HG03521 (cell line): ENCODE measurements at regions not wholly inside any gene's neighbourhood (a gene's known extent, or its start where the extent isn't known, plus 50 kb on each side); places are given as distances from the start of the nearest gene placed in this dataset.
A peak's percentile ranks its signal among the peaks of the same experiment; 100 is the strongest.
"Not testable (repeated sequence)": the region's sequence is repeated elsewhere in the genome, so short reads cannot be mapped to it uniquely, and the experiment has no call there.

Experiments used
- ATAC-seq: cut with Tn5 transposase; IDR thresholded peaks from one replicate; pipeline ENCODE4 v1.9.1; 2021; ENCODE audit warnings: mild to moderate bottlenecking, moderate library complexity; ENCODE audit not compliant: unreplicated experiment

DNA sequence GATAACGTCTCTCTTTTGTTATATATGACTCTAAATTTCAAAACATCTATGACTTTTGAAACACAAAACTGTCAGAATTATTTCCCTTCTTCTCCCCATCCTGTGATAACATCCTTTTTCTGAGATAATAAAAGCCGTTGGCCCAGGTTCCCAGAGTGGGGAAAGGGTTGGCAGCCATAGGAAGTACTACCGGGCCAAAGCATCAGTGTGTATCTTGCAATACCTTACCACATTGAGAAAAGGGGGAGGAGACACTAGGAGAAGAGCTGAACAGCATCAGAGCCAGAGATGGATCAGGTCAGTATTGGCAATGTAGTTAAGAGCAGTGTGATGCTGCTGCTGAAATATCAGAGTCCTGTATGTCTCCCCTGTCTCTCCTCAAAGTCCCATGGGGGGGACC, 210.0 kb upstream of the PROK2 start:
- ATAC-seq = no peak

- no peak for ATAC-seq
These were observed 209.3 kb upstream of the PROK2 start for GRCh38 chr3:71994203-71994602.

- no peak for ATAC-seq
These were observed 206.7 kb upstream of the PROK2 start for GRCh38 chr3:71991681-71992080.

GRCh38 chr3:71991046-71991445, 206.1 kb upstream of the PROK2 start:
- ATAC-seq = no peak

DNA sequence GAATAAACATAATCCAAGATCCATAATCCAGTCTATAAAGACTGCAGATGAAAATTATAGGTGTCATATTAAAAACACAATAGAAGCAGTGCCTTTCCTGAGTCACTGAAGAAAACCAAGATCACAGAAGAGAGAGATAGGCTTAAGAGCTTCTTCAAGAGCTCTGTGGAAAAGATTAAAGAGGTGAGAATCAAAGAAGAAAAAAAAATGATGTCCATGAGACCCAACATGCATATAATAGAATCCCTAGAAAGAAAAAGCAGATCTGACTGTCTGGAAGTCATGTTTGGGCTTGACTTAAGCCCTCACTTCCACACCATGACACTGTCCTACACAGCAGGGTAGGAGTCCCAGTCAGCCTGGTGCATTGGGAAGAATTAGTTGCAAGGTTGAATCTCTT, 205.6 kb upstream of the PROK2 start:
- ATAC-seq = no peak

- no peak for ATAC-seq
These were observed 204.2 kb upstream of the PROK2 start for GRCh38 chr3:71989165-71989564.

DNA sequence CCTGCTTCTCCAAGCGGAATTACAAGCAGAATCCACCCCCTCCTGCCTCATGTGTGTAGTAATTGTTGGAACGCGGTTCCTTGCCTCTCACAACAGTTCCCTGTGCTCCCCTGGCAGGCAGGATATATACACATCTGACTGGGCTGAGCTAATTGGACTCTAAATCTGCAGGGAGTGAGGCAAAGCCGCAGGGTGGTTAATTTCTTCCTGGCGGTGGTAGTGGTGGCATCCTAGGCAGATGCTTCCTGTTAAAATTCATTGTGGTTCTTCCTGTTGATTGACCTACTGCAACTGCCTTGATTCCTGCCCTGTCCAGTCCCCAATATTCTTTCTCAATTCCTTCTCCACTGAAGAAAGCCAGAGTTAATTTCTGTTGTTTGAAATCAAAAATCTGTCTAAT, 202.9 kb upstream of the PROK2 start:
- ATAC-seq = no peak

DNA sequence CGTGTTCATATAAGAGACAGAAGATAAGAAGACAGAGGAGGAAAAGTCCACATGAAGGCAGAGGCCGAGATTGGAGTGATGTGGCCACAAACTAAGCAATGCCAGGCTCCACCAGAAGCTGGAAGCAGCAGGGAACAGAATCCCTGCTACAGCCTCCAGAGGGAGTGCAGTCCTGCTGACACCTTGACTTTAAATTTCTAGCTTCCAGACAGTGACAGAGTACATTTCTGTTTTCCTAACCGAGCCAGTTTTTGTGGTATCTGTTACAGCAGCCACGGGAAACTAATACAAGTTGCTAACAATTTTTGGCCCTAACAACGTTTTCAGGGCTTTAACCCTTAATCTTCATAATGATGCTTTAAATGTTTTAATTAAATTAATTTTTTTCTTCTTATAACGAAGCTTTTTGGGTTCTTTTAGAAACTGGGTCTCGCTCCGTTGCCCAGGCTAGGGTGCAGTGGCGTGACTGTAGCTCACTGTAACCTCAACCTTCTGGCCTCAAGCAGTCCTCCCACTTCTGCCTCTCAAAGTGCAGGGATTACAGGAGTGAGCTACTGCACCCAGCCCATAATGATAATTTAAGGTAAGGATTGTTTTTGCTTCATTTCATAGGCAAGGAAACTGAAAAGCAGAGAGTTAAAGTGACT, 202.3 kb upstream of the PROK2 start:
- no peak for ATAC-seq

- ATAC-seq = no peak
These were observed 201.7 kb upstream of the PROK2 start for GRCh38 chr3:71986606-71987005.

DNA sequence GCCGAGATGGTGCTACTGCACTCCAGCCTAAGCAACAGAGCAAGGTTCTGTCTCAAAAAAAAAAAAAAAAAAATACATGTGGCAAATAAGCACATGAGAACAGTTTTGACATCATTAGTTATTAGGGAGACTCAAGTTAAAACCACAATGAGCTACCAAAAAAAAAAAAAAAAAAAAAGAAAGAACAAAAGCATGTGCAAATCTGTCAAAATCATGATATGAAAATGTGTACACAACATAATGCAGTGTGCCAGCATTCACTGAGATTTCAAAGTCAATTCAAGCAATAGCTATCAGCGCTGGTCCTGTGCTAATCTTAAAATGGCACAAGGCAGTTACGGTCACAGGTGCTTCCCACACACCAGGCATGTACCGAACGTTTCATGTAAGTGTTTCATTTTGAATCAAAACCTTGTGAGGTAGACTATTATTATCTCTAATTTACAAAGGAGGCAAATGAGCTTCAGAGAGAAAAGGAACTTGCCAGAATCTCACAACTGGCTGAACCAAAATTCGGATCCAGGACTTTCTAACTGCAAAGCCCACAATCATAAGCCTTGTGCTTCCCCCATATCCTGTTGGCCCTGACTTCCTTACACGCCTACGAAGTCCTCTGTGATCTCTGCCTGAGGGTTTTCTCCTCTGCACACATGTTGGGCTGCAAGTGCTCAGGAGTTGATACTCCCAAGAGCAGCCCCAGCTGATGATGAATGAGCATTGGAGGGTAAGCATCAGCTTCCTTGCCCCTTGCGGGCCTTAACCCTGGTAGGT, 200.1 kb upstream of the PROK2 start:
- ATAC-seq = peak; percentile 84

- no peak for ATAC-seq
These were observed 198.7 kb upstream of the PROK2 start for GRCh38 chr3:71983694-71984093.

DNA sequence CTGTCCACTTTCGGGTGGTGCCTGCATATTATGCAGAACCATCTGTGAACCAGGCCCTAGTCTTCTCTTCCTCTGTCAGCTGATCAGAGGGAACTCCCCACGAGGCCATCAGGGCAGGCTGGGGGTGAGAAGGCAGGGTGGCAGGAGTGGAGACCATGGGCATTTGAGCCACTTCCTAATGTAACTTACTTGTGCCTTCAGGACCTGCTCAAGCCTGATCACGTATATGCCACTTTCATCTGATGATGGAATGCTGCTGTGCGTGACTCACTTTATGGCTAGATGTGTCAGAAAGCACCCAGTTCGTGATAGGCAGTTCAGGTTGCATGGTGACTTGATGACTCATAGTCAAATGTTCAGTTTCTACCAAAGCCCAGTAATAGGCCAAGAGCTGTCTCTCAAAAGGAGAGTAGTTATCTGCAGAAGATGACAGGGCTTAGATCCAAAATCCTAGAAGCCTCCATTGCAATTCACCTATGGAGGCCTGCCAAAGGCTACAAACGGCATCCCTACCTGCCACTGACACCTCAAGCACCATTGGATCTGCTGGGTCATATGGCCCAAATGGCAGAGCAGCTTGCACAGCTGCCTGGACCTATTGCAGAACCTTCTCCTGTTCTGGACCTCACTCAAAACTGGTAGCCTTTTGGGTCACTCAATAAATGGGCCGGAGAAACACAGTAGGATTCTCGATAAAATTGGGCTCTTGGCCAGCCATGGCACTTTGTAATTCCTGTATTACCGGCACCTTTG, 197.7 kb upstream of the PROK2 start:
- not testable (repeated sequence) for ATAC-seq

- no peak for ATAC-seq
These were observed 194.2 kb upstream of the PROK2 start for GRCh38 chr3:71979175-71979574.

- peak; percentile 71 for ATAC-seq
These were observed 193.3 kb upstream of the PROK2 start for GRCh38 chr3:71978150-71978721.

DNA sequence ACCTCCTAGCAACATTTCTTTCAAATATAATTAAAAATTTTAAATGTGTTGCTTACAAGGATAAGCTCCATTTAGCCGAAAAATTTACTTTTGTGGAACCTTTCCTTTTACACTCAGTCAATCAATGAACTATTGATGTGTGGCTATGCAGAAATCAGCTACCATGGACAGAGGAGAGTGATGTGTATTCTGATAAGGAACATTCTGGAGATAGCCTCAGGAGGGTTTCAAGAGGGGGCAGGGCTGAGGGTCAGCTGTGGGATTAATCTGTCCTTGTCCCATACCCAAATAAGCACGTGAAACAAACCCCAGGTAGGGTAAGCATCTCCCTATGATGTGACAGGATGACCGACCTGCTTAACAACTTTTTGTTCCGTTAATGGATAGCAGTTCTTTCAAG, 192.6 kb upstream of the PROK2 start:
- no peak for ATAC-seq

GRCh38 chr3:71975573-71975972, 190.6 kb upstream of the PROK2 start:
- ATAC-seq = no peak

DNA sequence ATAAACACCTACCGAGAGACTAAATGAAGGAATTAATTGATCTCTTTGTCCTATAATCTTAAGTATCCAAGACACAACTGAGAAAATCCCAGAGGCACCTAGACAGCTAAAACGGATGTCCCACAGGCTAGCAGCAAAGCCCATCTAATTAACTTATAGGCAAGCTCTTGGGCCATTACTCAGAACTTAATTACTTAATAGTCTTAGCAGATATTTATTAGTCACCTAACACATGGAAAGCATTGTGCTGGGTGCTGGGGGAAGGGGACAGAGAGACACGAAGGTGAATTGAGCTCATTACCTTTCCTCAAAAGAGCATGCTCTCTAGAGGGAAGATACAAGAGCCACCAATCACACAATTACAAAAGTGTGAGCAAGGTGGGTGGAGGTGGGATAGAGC, 189.8 kb upstream of the PROK2 start:
- ATAC-seq = no peak

DNA sequence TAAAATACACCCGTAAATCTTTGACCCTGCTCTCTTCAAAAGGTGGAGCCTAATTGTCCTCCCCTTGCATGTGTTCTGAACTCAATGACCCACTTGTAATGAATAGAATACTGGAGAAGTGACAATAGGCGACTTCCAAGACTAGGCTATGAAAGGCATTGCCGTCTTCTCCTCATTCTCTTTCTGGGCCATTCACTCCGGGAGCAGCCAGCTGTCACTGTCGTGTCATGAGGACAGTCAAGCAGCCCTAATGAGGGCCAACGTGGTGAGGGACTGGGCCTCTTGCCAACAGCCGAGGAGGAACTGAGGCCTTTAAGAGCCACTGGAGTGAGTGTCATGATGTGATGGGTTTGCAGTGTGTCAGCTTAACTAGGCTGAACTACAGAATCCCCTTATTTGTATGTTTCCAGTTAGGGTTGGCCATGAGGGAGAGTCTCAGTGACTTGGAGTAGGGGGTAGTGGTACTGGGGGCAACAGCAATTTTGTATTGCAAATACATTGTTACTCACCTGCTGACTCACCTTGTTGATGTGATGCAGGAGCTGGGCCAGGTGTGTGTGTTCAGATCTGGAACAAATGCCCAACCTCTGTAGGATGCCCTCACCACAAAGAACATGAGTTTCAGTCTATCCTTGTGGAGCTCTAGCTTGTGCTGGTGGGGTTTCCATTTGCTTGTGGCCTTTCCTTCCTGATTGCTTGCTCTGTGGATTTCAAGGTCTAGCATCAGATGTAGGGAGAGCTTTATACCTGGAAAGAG, 188.5 kb upstream of the PROK2 start:
- ATAC-seq = no peak

DNA sequence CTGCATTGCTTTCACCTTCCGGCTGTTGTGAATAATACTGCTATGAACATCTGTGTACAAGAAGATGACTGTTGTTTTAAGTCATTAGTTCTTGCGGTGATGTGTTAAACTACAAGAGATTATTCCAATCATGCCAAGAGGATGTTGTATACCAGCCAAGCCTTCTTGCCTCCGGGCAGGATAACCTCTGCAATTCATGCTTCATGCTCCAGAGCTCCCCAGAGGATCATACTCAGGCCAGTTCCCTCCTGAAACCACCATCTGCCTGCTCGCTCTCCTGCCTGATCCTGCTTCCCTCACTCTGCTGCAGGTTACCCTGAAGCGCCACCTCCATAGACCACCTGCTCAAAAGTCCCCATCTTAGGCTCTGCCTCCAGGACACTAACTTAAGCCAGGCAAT, 187.1 kb upstream of the PROK2 start:
- no peak for ATAC-seq

GRCh38 chr3:71968544-71968943, 183.6 kb upstream of the PROK2 start:
- no peak for ATAC-seq

DNA sequence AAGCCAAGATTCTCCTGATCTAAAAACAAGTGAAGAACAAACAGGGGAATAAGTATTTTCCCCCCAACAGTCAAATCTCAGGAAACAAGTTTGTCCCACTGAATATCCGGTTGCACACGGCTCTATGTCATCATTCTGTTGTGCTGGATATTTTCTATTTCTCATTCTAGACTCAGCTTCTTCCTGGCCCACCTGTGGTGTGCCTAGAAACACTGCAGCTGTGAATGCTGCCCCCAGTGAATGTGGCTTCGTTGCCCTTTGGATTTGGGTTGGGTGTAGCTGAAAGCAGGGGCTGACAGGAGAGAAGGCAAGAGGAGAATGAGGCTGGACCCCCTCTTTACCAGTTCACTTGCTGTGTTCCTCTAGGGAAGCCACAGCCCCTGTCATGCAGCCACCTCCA, 181.2 kb upstream of the PROK2 start:
- ATAC-seq = no peak
